ENCODE measurements at regions not wholly inside any gene's neighbourhood (a gene's known extent, or its start where the extent isn't known, plus 50 kb on each side); places are given as distances from the start of the nearest gene placed in this dataset.

DNA sequence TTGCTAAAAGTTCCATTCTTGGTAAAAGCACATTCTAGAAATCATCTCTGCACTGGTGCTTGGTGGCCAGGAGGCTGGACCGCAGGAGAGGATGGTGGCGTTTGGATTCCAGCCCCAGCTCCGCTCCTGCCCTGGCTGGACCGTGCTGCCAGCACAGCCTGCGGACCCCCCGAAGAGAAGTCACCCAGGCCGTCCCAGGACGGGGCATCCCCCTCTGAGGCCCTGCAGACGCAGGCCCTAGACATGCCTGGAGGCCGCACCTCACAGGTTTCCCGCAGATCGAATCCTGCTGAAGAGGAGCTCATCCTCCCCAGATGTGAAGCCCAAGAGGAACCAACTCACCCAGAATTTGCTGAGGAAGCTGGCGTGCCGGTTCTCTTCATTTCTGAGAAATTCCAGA is 159.0 kb downstream of the TEX29 start:
- H3K4me3 ChIP-seq = no peak overlapping the region
- no peak for ATAC-seq
- H3K9me3 ChIP-seq = no peaks in the 10 kb centered on the region
- H3K27ac ChIP-seq = no peak overlapping the region
- TF ChIP-seq CTCF (IDR thresholded peaks at IDR 0.05) = no peak
- intact Hi-C loops (cut with DNase I) = no loop called here
- DNase-seq = no peak
- H3K4me1 ChIP-seq = no peaks in the 10 kb centered on the region
- no peaks in the 10 kb centered on the region for H3K36me3 ChIP-seq
- H3K27me3 ChIP-seq (ENCODE audit: low read depth) = peaks cover 9% of the 10 kb centered on the region

DNA sequence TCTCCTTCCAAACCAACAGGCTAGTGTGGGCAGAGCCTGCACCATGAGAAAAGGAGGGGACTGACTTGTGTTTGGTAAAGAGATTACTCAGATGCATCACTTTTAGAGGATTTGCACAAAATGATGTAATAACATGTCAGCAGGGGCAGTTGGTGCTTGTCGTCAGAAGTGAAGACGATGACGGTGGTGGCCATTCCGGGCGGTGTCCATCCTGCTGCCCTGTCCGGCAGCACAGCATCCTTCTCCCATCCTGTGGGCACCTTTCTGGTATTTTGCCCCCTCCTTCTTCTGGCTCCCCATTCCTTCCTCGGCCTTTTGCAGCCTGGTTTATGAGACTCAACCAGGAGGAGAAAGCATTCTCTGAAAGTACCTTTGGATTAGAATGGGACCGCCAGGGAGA is 160.1 kb downstream of the TEX29 start:
- Histone ChIP-seq H3K9me3 (no peaks in the 10 kb centered on the region), H3K4me1 (no peaks in the 10 kb centered on the region), H3K27me3 (ENCODE audit: low read depth) (peaks cover 9% of the 10 kb centered on the region), H3K4me3 (no peak overlapping the region), H3K36me3 (no peaks in the 10 kb centered on the region), H3K27ac (no peak overlapping the region)
- intact Hi-C loops (cut with DNase I) = no loop called here
- ATAC-seq (no peak), DNase-seq (no peak)
- no peak for TF ChIP-seq CTCF (IDR thresholded peaks at IDR 0.05)

DNA sequence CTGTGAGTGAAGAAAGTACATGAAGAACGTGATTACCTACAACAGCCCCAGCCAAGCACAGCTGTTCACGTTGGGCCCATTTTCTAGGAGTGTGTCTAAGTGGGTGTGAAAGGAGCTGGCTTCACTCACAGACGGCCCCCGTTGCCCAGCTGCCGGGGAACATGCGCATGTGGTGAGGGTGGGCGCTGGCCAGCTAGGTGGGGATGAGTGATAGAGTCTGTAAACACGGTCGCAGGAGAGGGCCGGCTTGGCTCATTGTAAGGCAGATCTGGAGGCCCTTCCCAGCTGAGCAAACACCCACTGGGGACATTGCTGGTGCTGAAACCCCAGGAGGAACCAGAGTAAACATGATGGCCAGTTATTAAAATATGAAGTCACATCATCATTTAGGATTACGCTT is 160.5 kb downstream of the TEX29 start:
- no peak for ATAC-seq
- intact Hi-C loops (cut with DNase I) = no loop called here

DNA sequence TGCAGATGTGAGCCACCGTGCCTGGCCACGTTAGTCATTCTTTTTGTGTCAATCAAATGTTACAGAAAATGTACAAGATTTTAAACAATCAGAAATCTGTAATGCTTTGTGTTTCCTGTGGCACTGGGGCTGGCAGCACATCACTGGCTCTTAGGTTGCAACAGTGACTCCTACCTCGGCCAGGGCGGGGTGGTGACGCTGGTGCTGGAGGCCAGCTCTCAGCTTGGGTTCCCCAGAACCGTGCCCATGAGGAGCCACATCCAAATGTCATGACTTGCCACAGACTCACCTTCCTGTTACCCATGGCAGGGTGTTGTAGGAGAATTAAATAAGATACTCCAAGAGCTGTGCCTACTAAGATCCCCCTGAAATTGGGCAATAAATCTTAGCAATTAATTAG is 161.7 kb downstream of the TEX29 start:
- no peak for ATAC-seq
- intact Hi-C loops (cut with DNase I) = no loop called here
- no peak for TF ChIP-seq CTCF (IDR thresholded peaks at IDR 0.05)
- no peak for DNase-seq
- Histone ChIP-seq H3K4me1 (no peaks in the 10 kb centered on the region), H3K36me3 (no peaks in the 10 kb centered on the region), H3K9me3 (peaks cover 9% of the 10 kb centered on the region), H3K27me3 (ENCODE audit: low read depth) (peaks cover 9% of the 10 kb centered on the region), H3K4me3 (no peak overlapping the region), H3K27ac (no peak overlapping the region)

More for the DNA sequence above, 160.5 kb downstream of the TEX29 start:
- no peaks in the 10 kb centered on the region for H3K9me3 ChIP-seq
- no peak for DNase-seq
- H3K4me1 ChIP-seq = no peaks in the 10 kb centered on the region
- no peaks in the 10 kb centered on the region for H3K36me3 ChIP-seq
- peaks cover 9% of the 10 kb centered on the region for H3K27me3 ChIP-seq (ENCODE audit: low read depth)
- no peak overlapping the region for H3K4me3 ChIP-seq
- no peak for TF ChIP-seq CTCF (IDR thresholded peaks at IDR 0.05)
- H3K27ac ChIP-seq = no peak overlapping the region

DNA sequence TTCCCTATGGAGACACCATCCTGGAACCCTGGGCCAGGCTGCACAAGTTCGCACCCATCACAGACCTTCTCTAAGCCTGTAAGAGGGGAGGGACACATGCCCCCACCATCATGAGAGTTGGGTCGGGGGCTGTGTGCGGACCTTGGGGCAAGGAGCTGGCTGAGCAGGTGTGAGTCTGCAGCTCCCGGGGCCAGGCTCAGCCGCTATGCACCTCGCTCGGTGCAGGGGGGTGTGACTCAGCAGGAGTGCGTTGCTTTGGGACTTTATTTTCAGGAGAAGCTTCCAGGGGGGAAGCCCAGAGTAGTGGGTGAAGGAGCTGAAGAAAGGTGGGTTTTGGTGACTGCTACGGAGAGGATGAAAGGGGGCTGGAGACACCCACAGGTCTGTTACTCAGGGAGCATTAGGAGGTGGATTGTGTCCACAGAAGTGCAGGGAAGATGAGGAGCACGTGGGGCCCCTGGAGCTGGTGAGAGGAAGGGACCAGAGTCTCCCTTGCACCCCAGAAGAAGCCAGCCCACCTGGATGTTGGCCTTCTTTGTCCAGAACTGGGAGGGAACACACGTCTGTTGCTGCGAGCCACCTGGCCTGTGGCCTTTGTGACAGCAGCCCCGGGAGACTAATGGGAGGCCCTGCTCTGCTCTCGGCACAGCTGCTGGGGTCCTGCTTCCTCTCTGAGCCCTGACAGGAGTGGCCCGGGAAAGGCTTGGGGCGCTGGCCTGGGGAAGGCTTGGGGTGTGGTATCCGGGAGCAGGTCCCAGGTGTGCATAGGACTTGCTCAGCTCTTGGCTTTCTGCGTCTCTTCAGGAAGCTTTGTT is 162.6 kb downstream of the TEX29 start:
- intact Hi-C loops (cut with DNase I) = no loop called here
- H3K4me3 ChIP-seq = no peak overlapping the region
- peaks cover 17% of the 10 kb centered on the region for H3K9me3 ChIP-seq
- H3K27ac ChIP-seq = no peak overlapping the region
- no peak for TF ChIP-seq CTCF (IDR thresholded peaks at IDR 0.05)
- DNase-seq (no peak), ATAC-seq (no peak)
- H3K27me3 ChIP-seq (ENCODE audit: low read depth) = peaks cover 9% of the 10 kb centered on the region
- H3K36me3 ChIP-seq = no peaks in the 10 kb centered on the region
- no peaks in the 10 kb centered on the region for H3K4me1 ChIP-seq
